RWPE1 (cell line): ENCODE measurements at regions not wholly inside any gene's neighbourhood (a gene's known extent, or its start where the extent isn't known, plus 50 kb on each side); places are given as distances from the start of the nearest gene placed in this dataset.
"Not testable (repeated sequence)": the region's sequence is repeated elsewhere in the genome, so short reads cannot be mapped to it uniquely, and the experiment has no call there.

Experiments used
- CTCF ChIA-PET: fragments of 350-600 bp; sonication (Branson Sonifier 250); formaldehyde crosslinking; extraction: SDS; loops from one replicate; lab custom pipeline; 2021; lab: Yijun Ruan, JAX
- POLR2A ChIA-PET: fragments of 400-600 bp; formaldehyde crosslinking; extraction: SDS; loops from one replicate; lab custom pipeline; 2020; ENCODE audit warnings: antibody characterized with exemption; ENCODE audit not compliant: low non-redundant PET; lab: Yijun Ruan, JAX
- DNase-seq: peaks from one replicate; pipeline ENCODE4 v3.0.0; 2012; ENCODE audit warnings: low spot score
- H3K27ac ChIP-seq: fragments of 450-650 bp; 2 replicates; pipeline ENCODE4 v1.5.1; 2017
- TF ChIP-seq, protein P1 (sequence below): fragments of 450-650 bp; conservative IDR thresholded peaks from 2 replicates; pipeline ENCODE4 v1.5.1; 2017; ENCODE audit warnings: low read depth, mild to moderate bottlenecking

- ChIA-PET CTCF (no interaction called here), POLR2A (no interaction called here)
- no peak for DNase-seq
- H3K27ac ChIP-seq = no peak overlapping the region
- TF ChIP-seq, protein P1, sequence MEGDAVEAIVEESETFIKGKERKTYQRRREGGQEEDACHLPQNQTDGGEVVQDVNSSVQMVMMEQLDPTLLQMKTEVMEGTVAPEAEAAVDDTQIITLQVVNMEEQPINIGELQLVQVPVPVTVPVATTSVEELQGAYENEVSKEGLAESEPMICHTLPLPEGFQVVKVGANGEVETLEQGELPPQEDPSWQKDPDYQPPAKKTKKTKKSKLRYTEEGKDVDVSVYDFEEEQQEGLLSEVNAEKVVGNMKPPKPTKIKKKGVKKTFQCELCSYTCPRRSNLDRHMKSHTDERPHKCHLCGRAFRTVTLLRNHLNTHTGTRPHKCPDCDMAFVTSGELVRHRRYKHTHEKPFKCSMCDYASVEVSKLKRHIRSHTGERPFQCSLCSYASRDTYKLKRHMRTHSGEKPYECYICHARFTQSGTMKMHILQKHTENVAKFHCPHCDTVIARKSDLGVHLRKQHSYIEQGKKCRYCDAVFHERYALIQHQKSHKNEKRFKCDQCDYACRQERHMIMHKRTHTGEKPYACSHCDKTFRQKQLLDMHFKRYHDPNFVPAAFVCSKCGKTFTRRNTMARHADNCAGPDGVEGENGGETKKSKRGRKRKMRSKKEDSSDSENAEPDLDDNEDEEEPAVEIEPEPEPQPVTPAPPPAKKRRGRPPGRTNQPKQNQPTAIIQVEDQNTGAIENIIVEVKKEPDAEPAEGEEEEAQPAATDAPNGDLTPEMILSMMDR = no peak
Observed at GRCh38 chr21:8997011-8997440, 1524.4 kb upstream of the TPTE start.

DNA sequence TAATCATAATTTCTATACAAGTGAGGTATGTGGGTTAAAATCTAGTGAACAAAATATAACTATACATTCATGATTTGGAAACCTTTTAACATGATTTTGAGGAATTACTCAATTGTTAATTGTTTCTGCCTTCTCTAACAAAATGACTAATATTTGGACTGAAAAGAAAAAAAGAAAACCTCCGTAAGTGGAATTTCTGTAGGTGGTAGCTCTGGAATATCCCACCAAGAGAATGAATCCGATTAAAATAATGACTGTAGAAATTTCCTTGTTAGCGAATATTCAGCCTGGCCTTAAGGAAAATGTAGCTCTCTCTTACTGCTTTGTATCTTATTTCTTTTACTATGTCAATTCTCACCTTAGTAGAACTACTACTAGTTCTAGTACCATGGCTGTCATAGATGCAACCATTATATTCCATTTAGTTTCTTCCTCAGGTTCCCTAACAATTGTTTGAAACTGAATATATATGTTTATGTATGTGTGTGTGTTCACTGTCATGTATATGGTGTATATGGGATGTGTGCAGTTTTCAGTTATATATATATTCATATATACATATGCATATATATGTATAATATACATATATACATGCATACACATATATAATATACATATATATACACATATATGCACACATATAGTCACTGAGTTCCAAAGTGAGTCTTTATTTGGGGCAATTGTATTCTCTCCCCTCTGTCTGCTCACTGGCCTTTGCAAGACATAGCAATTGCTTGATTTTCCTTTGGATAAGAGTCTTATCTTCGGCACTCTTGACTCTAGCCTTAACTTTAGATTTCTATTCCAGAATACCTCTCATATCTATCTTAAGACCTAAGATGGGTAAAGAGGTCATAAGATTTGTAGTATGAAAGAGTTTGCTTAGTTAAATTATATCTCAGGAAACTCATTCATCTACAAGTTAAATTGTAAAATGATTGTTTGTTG is 1523.7 kb upstream of the TPTE start:
- CTCF ChIA-PET, H3K27ac ChIP-seq, POLR2A ChIA-PET: not testable (repeated sequence)

GRCh38 chr21:8998480-8998879 is 1522.9 kb upstream of the TPTE start:
- CTCF ChIA-PET, H3K27ac ChIP-seq, POLR2A ChIA-PET, DNase-seq: not testable (repeated sequence)

More for the DNA sequence above, 1523.7 kb upstream of the TPTE start:
- not testable (repeated sequence) for DNase-seq

DNA sequence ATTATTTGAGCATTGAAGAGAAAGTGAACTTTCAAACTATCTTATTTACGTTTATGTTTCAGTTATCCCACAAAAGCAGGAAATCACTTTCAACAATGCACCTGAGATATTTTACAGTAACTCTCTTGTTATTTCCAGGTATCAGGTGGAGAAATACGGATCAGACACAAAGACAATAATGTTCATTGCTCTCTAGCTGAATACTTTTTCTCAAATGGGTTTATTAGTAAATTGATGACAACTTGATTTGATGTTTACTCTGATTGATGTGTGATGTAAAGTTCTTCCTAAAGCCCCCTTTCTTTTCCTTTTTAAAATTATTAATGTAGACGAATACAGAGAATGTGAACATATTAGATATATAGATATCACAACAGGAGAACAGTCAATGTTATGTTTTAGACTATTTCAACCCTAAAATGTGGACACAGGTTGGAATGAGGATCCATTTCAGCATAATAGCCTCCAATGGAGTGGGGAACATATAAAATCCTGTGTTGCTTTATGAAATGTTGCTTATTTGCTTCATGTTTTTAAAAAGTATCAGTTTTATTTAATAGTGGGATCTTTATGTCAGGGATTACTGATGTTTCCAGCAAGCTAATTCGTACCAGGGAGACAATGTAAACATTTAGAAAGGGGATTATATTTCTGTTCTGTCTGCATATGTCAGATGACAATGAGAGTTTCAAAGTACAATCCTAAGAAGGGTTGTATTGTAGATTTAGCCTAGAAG is 1522.3 kb upstream of the TPTE start:
- no peak for DNase-seq
- POLR2A ChIA-PET = no interaction called here
- H3K27ac ChIP-seq = no peak overlapping the region

DNA sequence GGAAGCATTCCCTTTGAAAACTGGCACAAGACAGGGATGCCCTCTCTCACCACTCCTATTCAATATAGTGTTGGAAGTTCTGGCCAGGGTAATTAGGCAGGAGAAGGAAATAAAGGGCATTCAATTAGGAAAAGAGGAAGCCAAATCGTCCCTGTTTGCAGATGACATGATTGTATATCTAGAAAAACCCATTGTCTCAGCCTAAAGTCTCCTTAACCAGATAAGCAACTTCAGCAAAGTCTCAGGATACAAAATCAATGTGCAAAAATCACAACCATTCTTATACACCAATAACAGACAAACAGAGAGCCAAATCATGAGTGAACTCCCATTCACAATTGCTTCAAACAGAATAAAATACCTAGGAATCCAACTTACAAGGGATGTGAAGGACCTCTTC is 1521.3 kb upstream of the TPTE start:
- DNase-seq, POLR2A ChIA-PET, H3K27ac ChIP-seq, CTCF ChIA-PET: not testable (repeated sequence)

More for the DNA sequence above, 1522.3 kb upstream of the TPTE start:
- CTCF ChIA-PET = no interaction called here
- TF ChIP-seq, protein P1 = no peak

- CTCF ChIA-PET, POLR2A ChIA-PET, H3K27ac ChIP-seq, DNase-seq: not testable (repeated sequence)
Observed at GRCh38 chr21:9000671-9001070, 1520.7 kb upstream of the TPTE start.

- DNase-seq, POLR2A ChIA-PET, CTCF ChIA-PET: not testable (repeated sequence)
Observed at GRCh38 chr21:9001890-9002663, 1519.3 kb upstream of the TPTE start.

GRCh38 chr21:9003909-9004814 is 1517.2 kb upstream of the TPTE start:
- H3K27ac ChIP-seq, CTCF ChIA-PET, DNase-seq, POLR2A ChIA-PET: not testable (repeated sequence)

More at GRCh38 chr21:9001890-9002663, 1519.3 kb upstream of the TPTE start:
- not testable (repeated sequence) for H3K27ac ChIP-seq

DNA sequence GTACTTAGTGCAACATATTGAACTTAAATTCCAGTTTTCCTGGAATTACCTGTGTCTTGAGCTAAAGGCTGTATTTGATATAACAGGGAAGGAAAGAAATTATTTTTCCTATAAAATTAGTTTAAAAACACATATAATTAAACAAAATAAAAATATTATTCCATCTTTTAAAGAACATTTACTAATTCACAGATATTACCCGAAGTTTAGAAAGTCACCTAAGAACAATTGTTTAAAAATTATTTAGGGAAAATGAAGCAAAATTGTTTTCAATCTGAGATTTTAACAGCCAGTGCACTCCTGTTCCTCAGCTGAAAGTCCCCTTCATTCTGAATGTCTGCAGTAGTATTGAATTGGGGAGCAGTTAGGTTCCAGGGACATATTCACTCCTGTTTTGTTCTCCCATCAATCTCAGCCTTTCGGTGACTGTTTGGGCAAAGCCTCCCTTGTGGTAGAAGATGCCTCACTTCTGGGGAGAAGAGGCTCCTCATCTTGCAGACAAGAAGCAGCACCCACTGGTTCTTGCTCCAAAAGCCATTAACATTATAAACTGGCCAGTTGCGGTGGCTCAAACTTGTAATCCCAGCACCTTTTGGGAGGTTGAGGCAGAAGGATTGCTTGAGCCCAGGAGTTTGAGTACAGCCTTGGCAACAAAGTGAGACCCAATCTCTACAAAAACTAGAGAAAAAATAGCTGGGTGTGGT is 1516.4 kb upstream of the TPTE start:
- POLR2A ChIA-PET, DNase-seq, CTCF ChIA-PET, H3K27ac ChIP-seq: not testable (repeated sequence)

GRCh38 chr21:9005671-9006070 is 1515.7 kb upstream of the TPTE start:
- DNase-seq, POLR2A ChIA-PET, H3K27ac ChIP-seq, CTCF ChIA-PET: not testable (repeated sequence)

GRCh38 chr21:9006111-9006510 is 1515.3 kb upstream of the TPTE start:
- POLR2A ChIA-PET, DNase-seq, H3K27ac ChIP-seq, CTCF ChIA-PET: not testable (repeated sequence)

- CTCF ChIA-PET, H3K27ac ChIP-seq, DNase-seq, POLR2A ChIA-PET: not testable (repeated sequence)
Observed at GRCh38 chr21:9006553-9007323, 1514.6 kb upstream of the TPTE start.
